WTC11 (cell line): ENCODE measurements at regions not wholly inside any gene's neighbourhood (a gene's known extent, or its start where the extent isn't known, plus 50 kb on each side); places are given as distances from the start of the nearest gene placed in this dataset.

Experiments used
- ARID4B ChIP-seq: sonication (generic); formaldehyde crosslinking; IDR thresholded peaks from 2 replicates; pipeline ENCODE4 v1.8.0; 2023; ENCODE audit warnings: missing genetic modification reagents, mild to moderate bottlenecking, borderline replicate concordance
- ELF4 ChIP-seq: sonication (generic); formaldehyde crosslinking; IDR thresholded peaks from 2 replicates; pipeline ENCODE4 v1.8.1; 2022; ENCODE audit warnings: low read depth, mild to moderate bottlenecking, moderate library complexity, missing genetic modification reagents
- GTF2I ChIP-seq: fragments of 250-450 bp; sonication (Bioruptor Pico); conservative IDR thresholded peaks from 2 replicates; pipeline ENCODE4 v1.4.0; 2021; ENCODE audit warnings: mild to moderate bottlenecking
- HMGXB4 ChIP-seq: sonication (generic); formaldehyde crosslinking; IDR thresholded peaks from 2 replicates; pipeline ENCODE4 v1.8.1; 2023; ENCODE audit warnings: mild to moderate bottlenecking, moderate library complexity, missing genetic modification reagents
- IRF1 ChIP-seq: sonication (generic); formaldehyde crosslinking; IDR thresholded peaks from 2 replicates; pipeline ENCODE4 v1.8.0; 2023; ENCODE audit warnings: missing genetic modification reagents
- MLX ChIP-seq: sonication (generic); formaldehyde crosslinking; IDR thresholded peaks from 2 replicates; pipeline ENCODE4 v1.8.1; 2023; ENCODE audit warnings: mild to moderate bottlenecking, missing genetic modification reagents, moderate library complexity
- PRDM15 ChIP-seq: sonication (generic); formaldehyde crosslinking; IDR thresholded peaks from 2 replicates; pipeline ENCODE4 v1.8.0; 2022; ENCODE audit warnings: missing genetic modification reagents
- RORB ChIP-seq: fragments of 250-450 bp; sonication (Bioruptor Pico); IDR thresholded peaks from 2 replicates; pipeline ENCODE4 v1.9.0; 2021; ENCODE audit warnings: mild to moderate bottlenecking
- USF2 ChIP-seq: sonication (generic); formaldehyde crosslinking; IDR thresholded peaks from 2 replicates; pipeline ENCODE4 v1.8.1; 2023; ENCODE audit warnings: mild to moderate bottlenecking, missing genetic modification reagents, moderate library complexity
- ZNF396 ChIP-seq: fragments of 250-450 bp; sonication (Bioruptor Pico); IDR thresholded peaks from 2 replicates; pipeline ENCODE4 v1.8.0; 2021; ENCODE audit warnings: mild to moderate bottlenecking, moderate library complexity, borderline replicate concordance
- ZNF532 ChIP-seq: fragments of 250-450 bp; sonication (Bioruptor Pico); IDR thresholded peaks from 2 replicates; pipeline ENCODE4 v1.9.0; 2021; ENCODE audit warnings: mild to moderate bottlenecking, borderline replicate concordance

GRCh38 chr10:29737074-29737593 is 102.4 kb upstream of the SVIL start (continued):
- no peak for TF ChIP-seq HMGXB4
- TF ChIP-seq PRDM15 (CRISPR knock-in tag): no peak
- TF ChIP-seq MLX (CRISPR knock-in tag): no peak
- no peak for TF ChIP-seq ELF4 (CRISPR knock-in tag)
- no peak for TF ChIP-seq ZNF532 (CRISPR knock-in tag)
- no peak for TF ChIP-seq IRF1 (CRISPR knock-in tag)
- no peak for TF ChIP-seq ZNF396
- TF ChIP-seq GTF2I (CRISPR knock-in tag): no peak
- TF ChIP-seq USF2 (CRISPR knock-in tag): no peak
- no peak for TF ChIP-seq RORB
- no peak for TF ChIP-seq ARID4B (CRISPR knock-in tag)
